Heart right ventricle (tissue), 16 donors: ENCODE measurements at regions not wholly inside any gene's neighbourhood (a gene's known extent, or its start where the extent isn't known, plus 50 kb on each side); places are given as distances from the start of the nearest gene placed in this dataset.

ENCODE experiments used
- ATAC-seq, 8 donors: fragments of 200-7000 bp; cut with Tn5 transposase; one replicate each; pipeline ENCODE4 v1.9.1; 2020; ENCODE audit warnings: mild to moderate bottlenecking in 8 of 8, moderate library complexity in 8 of 8, moderate number of reproducible peaks in 1 of 8
- DNase-seq, 2 donors: peaks; one replicate each; pipeline ENCODE4 v3.0.0-alpha.2; 2020
- H3K27ac ChIP-seq, 10 donors: fragments of 200-600 bp; sonication (generic) in 2 of 10; one replicate each; pipeline versions ENCODE4 v1.5.0 to v1.8.0; 2020 to 2022; ENCODE audit warnings: mild to moderate bottlenecking in 3 of 10
- H3K27me3 ChIP-seq, 7 donors: fragments of 200-600 bp; one replicate each; pipeline ENCODE4 v1.8.0; 2021 to 2022; ENCODE audit warnings: mild to moderate bottlenecking in 2 of 7
- H3K36me3 ChIP-seq, 9 donors: fragments of 200-600 bp; sonication (generic) in 1 of 9; one replicate each; pipeline versions ENCODE4 v1.5.0 to v1.8.0; 2020 to 2022; ENCODE audit warnings: mild to moderate bottlenecking in 2 of 9
- H3K4me1 ChIP-seq, 9 donors: fragments of 200-600 bp; sonication (generic) in 1 of 9; one replicate each; pipeline versions ENCODE4 v1.5.0 to v1.8.0; 2020 to 2022; ENCODE audit warnings: mild to moderate bottlenecking in 4 of 9
- H3K4me3 ChIP-seq, 10 donors: fragments of 200-600 bp; sonication (generic) in 2 of 10; one replicate each; pipeline versions ENCODE4 v1.5.0 to v1.8.0; 2020 to 2022; ENCODE audit warnings: mild to moderate bottlenecking in 7 of 10, moderate library complexity in 2 of 10
- H3K9me3 ChIP-seq, 11 donors: fragments of 200-600 bp in 10 of 11; sonication (generic) in 2 of 11; one replicate each; pipeline versions ENCODE4 v1.5.0 to v1.8.0; 2013 to 2022; ENCODE audit warnings: mild to moderate bottlenecking in 2 of 11, control low read depth in 1 of 11, moderate library complexity in 1 of 11
- WGBS, 2 donors: extraction: QIAGEN DNeasy Blood & Tissue Kit; methylation state at CpG; one replicate each; pipeline ENCODE4 v1.1.7; 2013; ENCODE audit warnings: inconsistent platforms in 1 of 2; 5-methylcytosine and 5-hydroxymethylcytosine counted together
- intact Hi-C, 10 donors: fragments of 100-400 bp; cut with DNase I; formaldehyde crosslinking; loops; one replicate each; pipeline versions ENCODE4 v1.11.1 to v1.14.2; 2022
- TF ChIP-seq, protein P1 (sequence below), 9 donors: fragments of 200-600 bp; sonication (generic) in 2 of 9; IDR thresholded peaks; one replicate each; pipeline versions ENCODE4 v1.5.0 to v1.8.0; 2021 to 2022; ENCODE audit warnings: antibody characterized with exemption in 9 of 9, mild to moderate bottlenecking in 5 of 9, moderate library complexity in 1 of 9
- donor health status: Arrhythmogenic right ventricular cardiomyopathy.
- donor health status: ischemic (EF 13 %, LVEDD 7.1; RV severe dilation, severe dysfunction).
- donor health status: healthy with polysubstance abuse.
- donor health status: DM: no; HTN: yes; CAD: no.
- donor health status: DM: no; HTN: no; CAD: no.
- donor health status: ischemic (EF 25% LVEDD 6.9; RV normal size, moderate dysfunction).
- donor health status: ischemic (EF 25% LVEDD 5.7; RV mildly dilated, moderate dysfunction).
- donor health status: healthy.
- donor health status: DM: yes; HTN: yes; CAD: no.
- donor health status: Ischemic cardiomyopathy.
- donor health status: ischemic (EF 35%, LVEDD 5.7; RV mildly dilated, moderate dysfunction).
- donor health status: nonischemic (EF 11% LVEDD 7.7; RV severe dilation, severe dysfunction).
- donor health status: DM: yes; HTN: yes; CAD: no.
- donor health status: PGD.
- donor health status: ischemic (EF 29% LVEDD 5.4; RV normal size, mild dysfunction).
- donor health status: nonischemic (EF 23%, LVEDD 6.1; RV moderate dilation, normal function).

- Histone ChIP-seq H3K27ac (no peak overlapping the region), H3K9me3 (no peaks in the 10 kb centered on the region), H3K4me3 (no peak overlapping the region), H3K36me3 (no peaks in the 10 kb centered on the region), H3K4me1 (no peaks in the 10 kb centered on the region), H3K27me3 (no peaks in the 10 kb centered on the region)
- intact Hi-C loops: no loop called here
- TF ChIP-seq, protein P1, sequence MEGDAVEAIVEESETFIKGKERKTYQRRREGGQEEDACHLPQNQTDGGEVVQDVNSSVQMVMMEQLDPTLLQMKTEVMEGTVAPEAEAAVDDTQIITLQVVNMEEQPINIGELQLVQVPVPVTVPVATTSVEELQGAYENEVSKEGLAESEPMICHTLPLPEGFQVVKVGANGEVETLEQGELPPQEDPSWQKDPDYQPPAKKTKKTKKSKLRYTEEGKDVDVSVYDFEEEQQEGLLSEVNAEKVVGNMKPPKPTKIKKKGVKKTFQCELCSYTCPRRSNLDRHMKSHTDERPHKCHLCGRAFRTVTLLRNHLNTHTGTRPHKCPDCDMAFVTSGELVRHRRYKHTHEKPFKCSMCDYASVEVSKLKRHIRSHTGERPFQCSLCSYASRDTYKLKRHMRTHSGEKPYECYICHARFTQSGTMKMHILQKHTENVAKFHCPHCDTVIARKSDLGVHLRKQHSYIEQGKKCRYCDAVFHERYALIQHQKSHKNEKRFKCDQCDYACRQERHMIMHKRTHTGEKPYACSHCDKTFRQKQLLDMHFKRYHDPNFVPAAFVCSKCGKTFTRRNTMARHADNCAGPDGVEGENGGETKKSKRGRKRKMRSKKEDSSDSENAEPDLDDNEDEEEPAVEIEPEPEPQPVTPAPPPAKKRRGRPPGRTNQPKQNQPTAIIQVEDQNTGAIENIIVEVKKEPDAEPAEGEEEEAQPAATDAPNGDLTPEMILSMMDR (IDR thresholded peaks at IDR 0.05): no peak
- ATAC-seq: no peak
- DNase-seq: no peak
- WGBS, 2 donors: 75 to 83% methylated on average over 1 of the region's 1 CpG
Observed at GRCh38 chr14:39876916-39877315, 444.7 kb upstream of the FBXO33 start.

DNA sequence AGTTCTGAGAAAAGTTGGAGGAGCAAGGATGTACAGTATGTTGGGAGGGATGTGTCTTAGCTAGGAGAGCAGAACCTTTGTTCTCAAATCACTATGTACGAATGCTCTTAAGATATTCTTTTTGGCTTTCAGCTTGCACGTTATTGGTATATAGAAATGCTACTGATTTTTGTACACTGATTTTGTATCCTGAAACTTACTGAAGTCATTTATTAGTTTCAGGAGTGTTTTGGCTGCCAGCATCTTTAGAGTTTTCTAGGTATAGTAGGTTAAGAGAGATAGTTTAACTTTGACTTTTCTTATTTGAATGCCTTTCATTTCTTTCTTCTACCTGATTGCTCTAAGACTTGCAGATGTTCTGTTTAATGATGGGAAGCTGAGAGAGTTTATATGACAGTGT is 442.8 kb upstream of the FBXO33 start:
- no peak overlapping the region for H3K27ac ChIP-seq
- TF ChIP-seq, protein P1 (IDR thresholded peaks at IDR 0.05): no peak
- ATAC-seq (no peak), DNase-seq (no peak)
- no peak overlapping the region for H3K4me3 ChIP-seq
- no peaks in the 10 kb centered on the region for H3K4me1 ChIP-seq
- no peaks in the 10 kb centered on the region for H3K9me3 ChIP-seq
- H3K36me3 ChIP-seq: no peaks in the 10 kb centered on the region
- 86 to 94% methylated on average over 2 of the region's 2 CpGs for WGBS, 2 donors
- intact Hi-C loops: no loop called here
- H3K27me3 ChIP-seq: no peaks in the 10 kb centered on the region

GRCh38 chr14:39873791-39874190 is 441.6 kb upstream of the FBXO33 start:
- no peak overlapping the region for H3K27ac ChIP-seq
- no peak for DNase-seq
- no peak overlapping the region for H3K4me3 ChIP-seq
- TF ChIP-seq, protein P1 (IDR thresholded peaks at IDR 0.05): no peak
- WGBS, 2 donors: 85 to 90% methylated on average over 1 of the region's 1 CpG
- H3K36me3 ChIP-seq: no peaks in the 10 kb centered on the region
- no peaks in the 10 kb centered on the region for H3K4me1 ChIP-seq
- no peaks in the 10 kb centered on the region for H3K27me3 ChIP-seq
- no peak for ATAC-seq
- H3K9me3 ChIP-seq: no peaks in the 10 kb centered on the region
- intact Hi-C loops: no loop called here

DNA sequence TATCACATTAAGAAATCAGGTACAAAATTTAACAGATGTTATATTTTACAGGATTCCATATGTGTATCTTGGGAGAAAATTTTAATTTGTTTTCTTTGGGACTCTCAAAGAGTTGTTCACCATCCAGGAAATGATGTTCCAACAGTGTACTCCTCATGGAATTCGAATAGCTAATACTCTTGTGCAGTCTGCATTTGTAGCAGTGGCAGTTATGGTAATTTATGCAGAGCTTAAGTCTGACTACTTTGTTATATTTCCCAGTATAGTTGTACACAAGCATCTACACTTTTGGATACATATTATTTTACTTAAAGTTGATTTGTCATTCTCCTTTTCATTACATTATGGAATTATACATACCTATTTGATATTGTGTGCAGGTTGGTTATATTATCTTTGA is 436.7 kb upstream of the FBXO33 start:
- TF ChIP-seq, protein P1 (IDR thresholded peaks at IDR 0.05): no peak
- Histone ChIP-seq H3K36me3 (no peaks in the 10 kb centered on the region), H3K4me1 (no peaks in the 10 kb centered on the region), H3K4me3 (no peak overlapping the region), H3K9me3 (no peaks in the 10 kb centered on the region), H3K27me3 (no peaks in the 10 kb centered on the region), H3K27ac (no peak overlapping the region)
- no peak for DNase-seq
- no peak for ATAC-seq
- WGBS, 2 donors: 45 to 62% methylated on average over 1 of the region's 1 CpG
- intact Hi-C loops: no loop called here

GRCh38 chr14:39868251-39868650 is 436.0 kb upstream of the FBXO33 start:
- intact Hi-C loops: no loop called here
- H3K27me3 ChIP-seq: no peaks in the 10 kb centered on the region
- no peaks in the 10 kb centered on the region for H3K9me3 ChIP-seq
- no peaks in the 10 kb centered on the region for H3K4me1 ChIP-seq
- ATAC-seq (no peak), DNase-seq (no peak)
- no peak overlapping the region for H3K27ac ChIP-seq
- WGBS, 2 donors: 43 to 45% methylated on average over 3 of the region's 3 CpGs
- H3K36me3 ChIP-seq: no peaks in the 10 kb centered on the region
- H3K4me3 ChIP-seq: no peak overlapping the region
- TF ChIP-seq, protein P1 (IDR thresholded peaks at IDR 0.05): no peak
